Activated CD4-positive, alpha-beta T cell treated with anti-CD3 and anti-CD28 coated beads, Interleukin-2, amount 10 ng/mL, durations not matched to agents 24 days and 14 days (primary cell): ENCODE measurements at regions not wholly inside any gene's neighbourhood (a gene's known extent, or its start where the extent isn't known, plus 50 kb on each side); places are given as distances from the start of the nearest gene placed in this dataset.

ENCODE experiments used
- DNase-seq: peaks from one replicate; pipeline ENCODE4 v3.0.0; 2022
- H3K27ac Mint-ChIP-seq: one replicate; pipeline ENCODE4 v1.8.0; 2022; ENCODE audit warnings: mild to moderate bottlenecking, mixed read lengths
- H3K27me3 Mint-ChIP-seq: one replicate; pipeline ENCODE4 v1.8.0; 2022; ENCODE audit warnings: mixed read lengths
- H3K36me3 Mint-ChIP-seq: one replicate; pipeline ENCODE4 v1.8.0; 2022; ENCODE audit warnings: low read depth, mild to moderate bottlenecking, mixed read lengths
- H3K4me1 Mint-ChIP-seq: one replicate; pipeline ENCODE4 v1.8.0; 2021; ENCODE audit warnings: mixed read lengths
- H3K4me3 Mint-ChIP-seq: one replicate; pipeline ENCODE4 v1.8.0; 2022; ENCODE audit warnings: mild to moderate bottlenecking, moderate library complexity, mixed read lengths
- H3K9me3 Mint-ChIP-seq: one replicate; pipeline ENCODE4 v1.8.0; 2021; ENCODE audit warnings: mixed read lengths
- intact Hi-C: fragments of 100-400 bp; cut with micrococcal nuclease; formaldehyde crosslinking; loops from one replicate; pipeline ENCODE4 v1.15.1; 2023

- no peaks in the 10 kb centered on the region for H3K9me3 Mint-ChIP-seq
- no peak for DNase-seq
- no peaks in the 10 kb centered on the region for H3K27me3 Mint-ChIP-seq
- no peaks in the 10 kb centered on the region for H3K4me1 Mint-ChIP-seq
- H3K4me3 Mint-ChIP-seq: no peak overlapping the region
- H3K36me3 Mint-ChIP-seq: no peaks in the 10 kb centered on the region
- intact Hi-C loops: no loop called here
- no peak overlapping the region for H3K27ac Mint-ChIP-seq
Observed at GRCh38 chr4:178809921-178810320, 1367.7 kb upstream of the AGA start.

- H3K9me3 Mint-ChIP-seq: no peaks in the 10 kb centered on the region
- no peak overlapping the region for H3K27ac Mint-ChIP-seq
- no peaks in the 10 kb centered on the region for H3K27me3 Mint-ChIP-seq
- no peak overlapping the region for H3K4me3 Mint-ChIP-seq
- no peaks in the 10 kb centered on the region for H3K4me1 Mint-ChIP-seq
- DNase-seq: no peak
- intact Hi-C loops: no loop called here
- H3K36me3 Mint-ChIP-seq: no peaks in the 10 kb centered on the region
Observed at GRCh38 chr4:178811356-178811755, 1369.1 kb upstream of the AGA start.

GRCh38 chr4:178812866-178813265 lies 1370.6 kb upstream of the AGA start:
- no peak for DNase-seq
- intact Hi-C loops: no loop called here
- no peaks in the 10 kb centered on the region for H3K36me3 Mint-ChIP-seq
- no peaks in the 10 kb centered on the region for H3K4me1 Mint-ChIP-seq
- no peaks in the 10 kb centered on the region for H3K9me3 Mint-ChIP-seq
- H3K4me3 Mint-ChIP-seq: no peak overlapping the region
- no peak overlapping the region for H3K27ac Mint-ChIP-seq
- no peaks in the 10 kb centered on the region for H3K27me3 Mint-ChIP-seq

- H3K27ac Mint-ChIP-seq: no peak overlapping the region
- H3K36me3 Mint-ChIP-seq: no peaks in the 10 kb centered on the region
- no peak for DNase-seq
- H3K27me3 Mint-ChIP-seq: no peaks in the 10 kb centered on the region
- no peaks in the 10 kb centered on the region for H3K4me1 Mint-ChIP-seq
- no peak overlapping the region for H3K4me3 Mint-ChIP-seq
- intact Hi-C loops: no loop called here
- H3K9me3 Mint-ChIP-seq: no peaks in the 10 kb centered on the region
Observed at GRCh38 chr4:178814908-178815307, 1372.7 kb upstream of the AGA start.

GRCh38 chr4:178823673-178824295 lies 1381.5 kb upstream of the AGA start:
- no peak for DNase-seq
- Mint-ChIP-seq H3K4me1 (no peaks in the 10 kb centered on the region), H3K4me3 (no peak overlapping the region), H3K36me3 (no peaks in the 10 kb centered on the region), H3K27ac (no peak overlapping the region), H3K9me3 (no peaks in the 10 kb centered on the region), H3K27me3 (no peaks in the 10 kb centered on the region)
- intact Hi-C loops: no loop called here

- Mint-ChIP-seq H3K9me3 (peaks cover 4% of the 10 kb centered on the region), H3K27ac (no peak overlapping the region), H3K27me3 (no peaks in the 10 kb centered on the region), H3K4me3 (no peak overlapping the region), H3K4me1 (no peaks in the 10 kb centered on the region), H3K36me3 (no peaks in the 10 kb centered on the region)
- DNase-seq: no peak
- intact Hi-C loops: no loop called here
Observed at GRCh38 chr4:178836865-178837264, 1394.6 kb upstream of the AGA start.

GRCh38 chr4:178838776-178839175 lies 1396.5 kb upstream of the AGA start:
- DNase-seq: no peak
- intact Hi-C loops: no loop called here
- no peaks in the 10 kb centered on the region for H3K27me3 Mint-ChIP-seq
- no peaks in the 10 kb centered on the region for H3K36me3 Mint-ChIP-seq
- H3K9me3 Mint-ChIP-seq: peaks cover 4% of the 10 kb centered on the region
- no peak overlapping the region for H3K4me3 Mint-ChIP-seq
- no peak overlapping the region for H3K27ac Mint-ChIP-seq
- no peaks in the 10 kb centered on the region for H3K4me1 Mint-ChIP-seq

- intact Hi-C loops: no loop called here
- Mint-ChIP-seq H3K36me3 (no peaks in the 10 kb centered on the region), H3K4me3 (no peak overlapping the region), H3K27ac (no peak overlapping the region), H3K9me3 (no peaks in the 10 kb centered on the region), H3K4me1 (no peaks in the 10 kb centered on the region), H3K27me3 (no peaks in the 10 kb centered on the region)
- no peak for DNase-seq
Observed at GRCh38 chr4:178856139-178856800, 1414.0 kb upstream of the AGA start.

GRCh38 chr4:178871476-178871875 lies 1429.2 kb upstream of the AGA start:
- DNase-seq: no peak
- no peak overlapping the region for H3K27ac Mint-ChIP-seq
- H3K27me3 Mint-ChIP-seq: no peaks in the 10 kb centered on the region
- H3K4me1 Mint-ChIP-seq: no peaks in the 10 kb centered on the region
- H3K9me3 Mint-ChIP-seq: no peaks in the 10 kb centered on the region
- H3K4me3 Mint-ChIP-seq: no peak overlapping the region
- intact Hi-C loops: no loop called here
- no peaks in the 10 kb centered on the region for H3K36me3 Mint-ChIP-seq

GRCh38 chr4:178881937-178882336 lies 1439.7 kb upstream of the AGA start:
- H3K4me1 Mint-ChIP-seq: no peaks in the 10 kb centered on the region

GRCh38 chr4:178894126-178894525 lies 1451.9 kb upstream of the AGA start:
- no peak overlapping the region for H3K27ac Mint-ChIP-seq
- no peaks in the 10 kb centered on the region for H3K4me1 Mint-ChIP-seq
- intact Hi-C loops: no loop called here
- H3K4me3 Mint-ChIP-seq: no peak overlapping the region
- H3K27me3 Mint-ChIP-seq: no peaks in the 10 kb centered on the region
- H3K36me3 Mint-ChIP-seq: no peaks in the 10 kb centered on the region
- H3K9me3 Mint-ChIP-seq: no peaks in the 10 kb centered on the region
- DNase-seq: no peak

More at GRCh38 chr4:178881937-178882336, 1439.7 kb upstream of the AGA start:
- DNase-seq: no peak
- no peak overlapping the region for H3K4me3 Mint-ChIP-seq
- no peaks in the 10 kb centered on the region for H3K27me3 Mint-ChIP-seq
- no peak overlapping the region for H3K27ac Mint-ChIP-seq
- H3K36me3 Mint-ChIP-seq: no peaks in the 10 kb centered on the region
- H3K9me3 Mint-ChIP-seq: peaks cover 6% of the 10 kb centered on the region
- intact Hi-C loops: no loop called here

- Mint-ChIP-seq H3K36me3 (no peaks in the 10 kb centered on the region), H3K9me3 (no peaks in the 10 kb centered on the region), H3K27ac (no peak overlapping the region), H3K4me1 (no peaks in the 10 kb centered on the region), H3K4me3 (no peak overlapping the region), H3K27me3 (no peaks in the 10 kb centered on the region)
- DNase-seq: no peak
- intact Hi-C loops: no loop called here
Observed at GRCh38 chr4:178899084-178899483, 1456.8 kb upstream of the AGA start.

- H3K4me3 Mint-ChIP-seq: no peak overlapping the region
- no peak overlapping the region for H3K27ac Mint-ChIP-seq
- no peaks in the 10 kb centered on the region for H3K9me3 Mint-ChIP-seq
- H3K4me1 Mint-ChIP-seq: no peaks in the 10 kb centered on the region
- no peaks in the 10 kb centered on the region for H3K27me3 Mint-ChIP-seq
- H3K36me3 Mint-ChIP-seq: no peaks in the 10 kb centered on the region
- intact Hi-C loops: no loop called here
- no peak for DNase-seq
Observed at GRCh38 chr4:178917756-178918155, 1475.5 kb upstream of the AGA start.

GRCh38 chr4:178937130-178937529 lies 1494.9 kb upstream of the AGA start:
- H3K9me3 Mint-ChIP-seq: no peaks in the 10 kb centered on the region
- DNase-seq: no peak
- no peaks in the 10 kb centered on the region for H3K36me3 Mint-ChIP-seq
- intact Hi-C loops: no loop called here
- no peak overlapping the region for H3K27ac Mint-ChIP-seq
- no peaks in the 10 kb centered on the region for H3K4me1 Mint-ChIP-seq
- no peaks in the 10 kb centered on the region for H3K27me3 Mint-ChIP-seq
- no peak overlapping the region for H3K4me3 Mint-ChIP-seq

- intact Hi-C loops: no loop called here
- Mint-ChIP-seq H3K4me3 (no peak overlapping the region), H3K9me3 (no peaks in the 10 kb centered on the region), H3K4me1 (no peaks in the 10 kb centered on the region), H3K36me3 (no peaks in the 10 kb centered on the region), H3K27ac (no peak overlapping the region), H3K27me3 (no peaks in the 10 kb centered on the region)
- DNase-seq: no peak
Observed at GRCh38 chr4:178941975-178942374, 1499.7 kb upstream of the AGA start.
